A673 (cell line): ENCODE measurements at regions not wholly inside any gene's neighbourhood (a gene's known extent, or its start where the extent isn't known, plus 50 kb on each side); places are given as distances from the start of the nearest gene placed in this dataset.

Experiments
- BruUV-seq: library from RNA; stranded (reverse); fragments of 400-500 nt; replicated peaks from 2 replicates; lab custom pipeline; 2021; lab: Mats Ljungman, UMichigan
- CTCF ChIA-PET: fragments of 300-600 bp; sonication (Branson Sonifier 250); formaldehyde crosslinking; loops from one replicate; lab custom pipeline; 2022; ENCODE audit warnings: antibody characterized with exemption; lab: Charles Lee
- POLR2A ChIA-PET: fragments of 300-600 bp; sonication (Branson Sonifier 250); formaldehyde crosslinking; loops from one replicate; lab custom pipeline; 2022; ENCODE audit warnings: antibody characterized with exemption; ENCODE audit not compliant: low non-redundant PET; lab: Charles Lee
- DNase-seq: peaks from one replicate; pipeline ENCODE4 v3.0.0-alpha.2; 2015; ENCODE audit warnings: low spot score
- H3K27ac ChIP-seq: fragments of 200-600 bp; sonication (generic); 2 replicates; pipeline ENCODE4 v1.5.1; 2016; ENCODE audit warnings: mixed run types, low read depth, mild to moderate bottlenecking, mixed read lengths, antibody characterized with exemption, low read length; ENCODE audit not compliant: poor library complexity, severe bottlenecking
- H3K27me3 ChIP-seq: fragments of 200-600 bp; sonication (generic); replicated peaks from 2 replicates; pipeline ENCODE4 v1.6.1; 2017; ENCODE audit warnings: mixed run types, low read depth, mild to moderate bottlenecking, mixed read lengths, antibody characterized with exemption, low read length; ENCODE audit not compliant: insufficient read depth, poor library complexity
- H3K36me3 ChIP-seq: fragments of 200-600 bp; sonication (generic); 2 replicates; pipeline ENCODE4 v1.6.1; 2016; ENCODE audit warnings: mixed run types, mild to moderate bottlenecking, mixed read lengths, antibody characterized with exemption, low read length; ENCODE audit not compliant: insufficient read depth, poor library complexity, severe bottlenecking
- H3K4me1 ChIP-seq: fragments of 200-600 bp; sonication (generic); 2 replicates; pipeline ENCODE4 v1.6.1; 2017; ENCODE audit warnings: mixed run types, mild to moderate bottlenecking, mixed read lengths, antibody characterized with exemption, low read length; ENCODE audit not compliant: insufficient read depth, poor library complexity, severe bottlenecking
- H3K4me3 ChIP-seq: fragments of 200-600 bp; sonication (generic); 2 replicates; pipeline ENCODE4 v1.5.1; 2016; ENCODE audit warnings: low read depth, mixed run types, mild to moderate bottlenecking, mixed read lengths, low read length; ENCODE audit not compliant: poor library complexity, severe bottlenecking
- H3K9me3 ChIP-seq: fragments of 200-600 bp; sonication (generic); 2 replicates; pipeline ENCODE4 v1.6.1; 2016; ENCODE audit warnings: mixed run types, low read depth, mild to moderate bottlenecking, mixed read lengths, antibody characterized with exemption, low read length; ENCODE audit not compliant: poor library complexity, severe bottlenecking
- EZH2 ChIP-seq: fragments of 200-600 bp; sonication (generic); IDR thresholded peaks from 2 replicates; pipeline ENCODE4 v1.6.1; 2017; ENCODE audit warnings: borderline replicate concordance, low read depth, mild to moderate bottlenecking, mixed read lengths, antibody characterized with exemption, low read length; ENCODE audit not compliant: poor library complexity, severe bottlenecking
- intact Hi-C: fragments of 100-400 bp; cut with micrococcal nuclease; formaldehyde crosslinking; loops from one replicate; pipeline ENCODE4 v1.10.0; 2022; ENCODE audit not compliant: unreplicated experiment
- TF ChIP-seq, protein P1 (sequence below): fragments of 300-800, 200-600 bp; sonication (generic); conservative IDR thresholded peaks from 2 replicates; pipeline ENCODE4 v1.5.1; 2017; ENCODE audit warnings: low read depth, mild to moderate bottlenecking, antibody characterized with exemption, low read length, moderate library complexity, mixed read lengths

DNA sequence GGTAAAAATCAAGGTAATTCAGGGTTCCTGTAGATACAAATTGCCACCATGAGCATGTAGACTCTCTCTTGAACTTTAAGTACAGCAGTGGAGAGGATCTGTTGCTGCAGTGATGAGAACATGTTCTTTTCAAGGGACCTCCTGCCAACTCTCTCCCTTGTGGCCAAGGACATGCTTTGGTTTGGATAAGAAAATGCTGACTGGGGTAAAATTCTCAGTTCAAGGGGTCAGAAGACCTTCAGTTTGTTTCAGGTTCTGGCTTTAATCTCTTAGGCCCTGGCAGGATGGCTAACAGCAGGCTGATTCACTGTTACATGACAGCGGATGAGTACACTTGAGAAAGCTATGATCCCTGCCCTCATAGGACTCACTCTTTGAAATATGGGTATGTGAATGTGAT is 299.2 kb upstream of the NMUR2 start:
- H3K36me3 ChIP-seq: no peaks in the 10 kb centered on the region
- H3K9me3 ChIP-seq: no peaks in the 10 kb centered on the region
- H3K27me3 ChIP-seq: no peaks in the 10 kb centered on the region
- H3K27ac ChIP-seq: no peak overlapping the region
- DNase-seq: no peak
- no peak for TF ChIP-seq EZH2
- TF ChIP-seq, protein P1, sequence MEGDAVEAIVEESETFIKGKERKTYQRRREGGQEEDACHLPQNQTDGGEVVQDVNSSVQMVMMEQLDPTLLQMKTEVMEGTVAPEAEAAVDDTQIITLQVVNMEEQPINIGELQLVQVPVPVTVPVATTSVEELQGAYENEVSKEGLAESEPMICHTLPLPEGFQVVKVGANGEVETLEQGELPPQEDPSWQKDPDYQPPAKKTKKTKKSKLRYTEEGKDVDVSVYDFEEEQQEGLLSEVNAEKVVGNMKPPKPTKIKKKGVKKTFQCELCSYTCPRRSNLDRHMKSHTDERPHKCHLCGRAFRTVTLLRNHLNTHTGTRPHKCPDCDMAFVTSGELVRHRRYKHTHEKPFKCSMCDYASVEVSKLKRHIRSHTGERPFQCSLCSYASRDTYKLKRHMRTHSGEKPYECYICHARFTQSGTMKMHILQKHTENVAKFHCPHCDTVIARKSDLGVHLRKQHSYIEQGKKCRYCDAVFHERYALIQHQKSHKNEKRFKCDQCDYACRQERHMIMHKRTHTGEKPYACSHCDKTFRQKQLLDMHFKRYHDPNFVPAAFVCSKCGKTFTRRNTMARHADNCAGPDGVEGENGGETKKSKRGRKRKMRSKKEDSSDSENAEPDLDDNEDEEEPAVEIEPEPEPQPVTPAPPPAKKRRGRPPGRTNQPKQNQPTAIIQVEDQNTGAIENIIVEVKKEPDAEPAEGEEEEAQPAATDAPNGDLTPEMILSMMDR: no peak
- BruUV-seq: no TSS peak
- no peaks in the 10 kb centered on the region for H3K4me1 ChIP-seq
- ChIA-PET POLR2A (no interaction called here), CTCF (no interaction called here)
- intact Hi-C loops: no loop called here
- H3K4me3 ChIP-seq: no peak overlapping the region

DNA sequence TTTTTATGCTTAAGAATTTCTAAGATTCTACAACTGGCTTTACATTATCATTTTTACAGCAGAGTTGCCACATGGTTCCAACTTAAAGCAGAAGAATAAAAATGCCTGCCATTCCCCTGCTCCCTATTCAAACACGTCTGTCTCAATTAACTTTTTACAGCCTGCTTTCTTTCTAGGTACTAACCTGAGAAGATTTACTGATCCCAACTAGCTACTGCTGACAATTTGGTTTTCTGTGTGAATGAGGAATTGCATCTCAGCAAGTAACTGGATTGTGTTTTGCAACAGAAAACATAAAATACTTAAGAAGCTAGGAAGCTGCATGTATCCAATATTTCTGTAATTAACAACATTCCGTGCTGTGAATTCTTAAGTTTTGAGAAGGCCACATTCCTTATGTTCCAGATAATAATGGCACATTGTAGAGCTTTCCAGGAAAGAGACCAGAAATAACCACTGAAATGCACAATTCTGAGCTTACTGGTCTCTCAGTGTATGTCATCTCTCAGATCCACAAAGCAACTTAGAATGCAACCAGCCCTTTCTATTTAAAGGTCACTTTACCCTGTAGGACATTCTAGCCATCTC is 306.8 kb upstream of the NMUR2 start:
- CTCF ChIA-PET: no interaction called here
- no peaks in the 10 kb centered on the region for H3K9me3 ChIP-seq
- no peaks in the 10 kb centered on the region for H3K4me1 ChIP-seq
- no peaks in the 10 kb centered on the region for H3K36me3 ChIP-seq
- no peak for DNase-seq
- POLR2A ChIA-PET: no interaction called here
- no peaks in the 10 kb centered on the region for H3K27me3 ChIP-seq
- no peak overlapping the region for H3K4me3 ChIP-seq
- H3K27ac ChIP-seq: no peak overlapping the region
- intact Hi-C loops: no loop called here
- no TSS peak for BruUV-seq
- TF ChIP-seq, protein P1: no peak
- no peak for TF ChIP-seq EZH2

DNA sequence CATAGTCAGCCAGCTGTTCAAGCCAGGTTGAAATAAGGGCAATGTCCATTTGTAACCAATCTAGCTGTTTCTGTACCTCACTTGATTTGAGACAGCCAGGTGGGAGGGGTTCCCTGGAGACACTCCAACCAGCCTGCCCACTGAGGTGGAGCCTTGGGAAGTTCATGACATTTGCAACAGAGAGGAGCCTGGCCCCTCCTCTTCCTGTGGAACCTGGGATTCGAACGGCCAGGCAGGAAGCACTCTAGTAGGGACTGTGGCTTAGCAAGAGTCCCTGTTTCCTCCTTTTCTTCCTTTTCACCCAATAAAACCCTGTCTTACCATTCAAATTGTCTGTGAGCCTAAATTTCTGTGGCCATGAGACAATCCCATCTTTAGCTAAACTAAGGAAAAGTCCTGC is 312.3 kb upstream of the NMUR2 start:
- ChIA-PET CTCF (no interaction called here), POLR2A (no interaction called here)
- H3K36me3 ChIP-seq: no peaks in the 10 kb centered on the region
- no TSS peak for BruUV-seq
- no peak for DNase-seq
- H3K4me1 ChIP-seq: no peaks in the 10 kb centered on the region
- H3K4me3 ChIP-seq: no peak overlapping the region
- TF ChIP-seq, protein P1: no peak
- no peak for TF ChIP-seq EZH2
- no peaks in the 10 kb centered on the region for H3K27me3 ChIP-seq
- H3K27ac ChIP-seq: no peak overlapping the region
- intact Hi-C loops: no loop called here
- H3K9me3 ChIP-seq: no peaks in the 10 kb centered on the region
